Fibroblast of the aortic adventitia (primary cell): ENCODE measurements at regions not wholly inside any gene's neighbourhood (a gene's known extent, or its start where the extent isn't known, plus 50 kb on each side); places are given as distances from the start of the nearest gene placed in this dataset.
"Not testable (repeated sequence)": the region's sequence is repeated elsewhere in the genome, so short reads cannot be mapped to it uniquely, and the experiment has no call there.

ENCODE experiments used
- DNase-seq: peaks from one replicate; pipeline ENCODE4 v3.0.0-alpha.2; 2010; ENCODE audit warnings: low read depth
- H3K4me3 ChIP-seq: 2 replicates; pipeline ENCODE4 v1.5.1; 2011; ENCODE audit warnings: low read depth, mild to moderate bottlenecking, control low read depth, low read length, moderate library complexity
- CTCF ChIP-seq: IDR thresholded peaks from 2 replicates; pipeline ENCODE4 v1.5.1; 2011; ENCODE audit warnings: mild to moderate bottlenecking, low read length, control low read depth, inconsistent platforms; ENCODE audit not compliant: insufficient read depth

GRCh38 chr3:193962986-193963685 lies 172.8 kb upstream of the HES1 start:
- H3K4me3 ChIP-seq = no peak overlapping the region
- DNase-seq = no peak
- no peak for TF ChIP-seq CTCF

GRCh38 chr3:193963808-193964516 lies 172.0 kb upstream of the HES1 start:
- no peak for DNase-seq
- H3K4me3 ChIP-seq = no peak overlapping the region
- no peak for TF ChIP-seq CTCF

DNA sequence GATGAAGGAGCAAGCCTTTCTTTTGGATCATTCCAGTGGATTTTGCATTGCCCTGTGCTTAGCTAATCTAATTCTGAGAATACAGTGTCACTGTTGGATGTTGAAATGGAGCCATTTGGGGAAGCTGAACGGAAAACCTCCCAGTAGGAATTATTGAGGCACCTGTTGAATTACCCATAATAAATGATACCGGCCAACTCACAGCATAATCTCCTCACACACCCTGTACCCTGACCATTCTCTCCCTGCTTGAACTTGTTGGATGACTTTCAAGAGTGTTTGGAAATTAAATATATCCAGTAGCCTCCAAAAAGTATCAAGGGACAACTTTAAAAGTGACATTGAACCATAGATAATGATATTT lies 171.4 kb upstream of the HES1 start:
- no peak for TF ChIP-seq CTCF

GRCh38 chr3:193968380-193968974 lies 167.5 kb upstream of the HES1 start:
- DNase-seq = no peak
- no peak overlapping the region for H3K4me3 ChIP-seq
- no peak for TF ChIP-seq CTCF

More for the DNA sequence above, 171.4 kb upstream of the HES1 start:
- no peak overlapping the region for H3K4me3 ChIP-seq
- DNase-seq = no peak

- peak; percentile 55 for TF ChIP-seq CTCF
- not testable (repeated sequence) for H3K4me3 ChIP-seq
- peak; percentile 25 for DNase-seq
Observed at GRCh38 chr3:193970131-193970772, 165.7 kb upstream of the HES1 start.

GRCh38 chr3:193970773-193971206 lies 165.2 kb upstream of the HES1 start:
- H3K4me3 ChIP-seq = no peak overlapping the region
- TF ChIP-seq CTCF = no peak
- DNase-seq = no peak
